ENCODE measurements at regions not wholly inside any gene's neighbourhood (a gene's known extent, or its start where the extent isn't known, plus 50 kb on each side); places are given as distances from the start of the nearest gene placed in this dataset.

DNA sequence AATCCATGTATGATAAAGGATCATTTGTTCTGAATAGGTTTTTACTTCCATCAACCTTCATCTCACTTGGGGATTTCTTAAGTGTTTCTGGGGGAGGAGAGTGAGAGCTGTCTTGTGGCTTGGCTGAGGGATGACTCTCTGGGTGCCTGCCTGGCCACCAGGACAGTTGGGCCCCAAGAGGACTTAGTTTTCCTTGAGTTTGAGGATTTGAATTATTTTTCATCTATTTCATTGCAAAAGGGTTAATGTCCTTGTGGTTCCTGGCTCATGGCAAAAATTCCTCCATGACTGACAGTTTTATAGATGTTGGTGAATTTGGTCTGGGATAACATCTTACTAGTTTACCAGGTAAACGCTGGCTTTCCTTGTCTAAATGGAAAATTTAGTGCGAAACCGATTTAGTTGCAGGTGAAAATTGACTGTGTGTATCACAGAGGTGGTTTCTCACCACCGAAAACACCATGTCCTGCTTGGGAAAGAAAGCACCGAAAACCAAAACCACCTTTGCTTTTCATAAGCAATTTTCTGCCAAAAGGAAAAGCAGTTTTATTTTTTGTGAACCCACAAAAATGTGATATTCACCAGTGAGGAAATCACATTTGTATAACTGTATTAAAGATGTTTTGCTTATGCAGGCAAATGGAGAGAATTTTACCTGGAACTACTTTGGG is 331.3 kb upstream of the SFRP2 start:
- FAIRE-seq (no peak), DNase-seq (ENCODE audit: low read depth, low spot score) (no peak), ATAC-seq (no peak)
- Histone ChIP-seq H3K27me3 (replicated peaks in 1 of 2; ENCODE audit: control insufficient read depth in 2 of 2, insufficient read depth in 2 of 2, low read length in 1 of 2) (no peaks in the 10 kb centered on the region), H4K20me1 (ENCODE audit: control insufficient read depth, insufficient read depth) (no peaks in the 10 kb centered on the region; the same call in 1 of the 2 replicates), H2AFZ (ENCODE audit: control insufficient read depth, low read depth, low read length) (no peak overlapping the region), H3K4me3 (no peak overlapping the region), H3K27ac (ENCODE audit: control insufficient read depth, insufficient read depth) (no peak overlapping the region), H3K36me3 (ENCODE audit: control insufficient read depth in 2 of 2, insufficient read depth in 2 of 2, low read length in 1 of 2) (no peaks in the 10 kb centered on the region), H3K9ac (ENCODE audit: control insufficient read depth, insufficient read depth, low read length) (no peak overlapping the region), H3K9me3 (replicated peaks; ENCODE audit: control insufficient read depth, insufficient read depth, low read length) (no peaks in the 10 kb centered on the region), H3K4me1 (ENCODE audit: control insufficient read depth, insufficient read depth, low read length) (no peaks in the 10 kb centered on the region), H3K4me2 (ENCODE audit: control insufficient read depth, insufficient read depth) (no peak overlapping the region), H3K79me2 (ENCODE audit: control insufficient read depth, insufficient read depth, low read length) (no peaks in the 10 kb centered on the region)
- ChIA-PET POLR2A (no interaction called here), RAD21 (ENCODE audit: unreplicated experiment) (no interaction called here), CTCF (no interaction called here), SMC1A (ENCODE audit: uncharacterized antibody, unreplicated experiment) (no interaction called here)
- in situ Hi-C loops (cut with MboI) = no loop called here
- no peak for TF ChIP-seq RBBP5 (conservative IDR thresholded peaks at IDR 0.05)
- no peak for TF ChIP-seq MYC (IDR thresholded peaks at IDR 0.05; ENCODE audit: insufficient read depth, insufficient read length, insufficient replicate concordance, low read length, severe bottlenecking)
- TF ChIP-seq BRCA1 (IDR thresholded peaks at IDR 0.05; ENCODE audit: low read depth, low read length) = no peak
- no peak for TF ChIP-seq MAX (IDR thresholded peaks at IDR 0.05; ENCODE audit: low read depth, low read length)
- TF ChIP-seq, protein P1, sequence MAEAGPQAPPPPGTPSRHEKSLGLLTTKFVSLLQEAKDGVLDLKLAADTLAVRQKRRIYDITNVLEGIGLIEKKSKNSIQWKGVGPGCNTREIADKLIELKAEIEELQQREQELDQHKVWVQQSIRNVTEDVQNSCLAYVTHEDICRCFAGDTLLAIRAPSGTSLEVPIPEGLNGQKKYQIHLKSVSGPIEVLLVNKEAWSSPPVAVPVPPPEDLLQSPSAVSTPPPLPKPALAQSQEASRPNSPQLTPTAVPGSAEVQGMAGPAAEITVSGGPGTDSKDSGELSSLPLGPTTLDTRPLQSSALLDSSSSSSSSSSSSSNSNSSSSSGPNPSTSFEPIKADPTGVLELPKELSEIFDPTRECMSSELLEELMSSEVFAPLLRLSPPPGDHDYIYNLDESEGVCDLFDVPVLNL (IDR thresholded peaks at IDR 0.05; ENCODE audit: low read depth, low read length) = no peak
- no peak for TF ChIP-seq SREBF2 (IDR thresholded peaks at IDR 0.05; ENCODE audit: low read length)
- TF ChIP-seq USF1 (IDR thresholded peaks at IDR 0.05; ENCODE audit: borderline replicate concordance, extremely low read length, insufficient read depth, low read depth, low read length) = no peak
- no peak for TF ChIP-seq CREM (IDR thresholded peaks at IDR 0.05; ENCODE audit: low read depth)
- TF ChIP-seq, protein P2, sequence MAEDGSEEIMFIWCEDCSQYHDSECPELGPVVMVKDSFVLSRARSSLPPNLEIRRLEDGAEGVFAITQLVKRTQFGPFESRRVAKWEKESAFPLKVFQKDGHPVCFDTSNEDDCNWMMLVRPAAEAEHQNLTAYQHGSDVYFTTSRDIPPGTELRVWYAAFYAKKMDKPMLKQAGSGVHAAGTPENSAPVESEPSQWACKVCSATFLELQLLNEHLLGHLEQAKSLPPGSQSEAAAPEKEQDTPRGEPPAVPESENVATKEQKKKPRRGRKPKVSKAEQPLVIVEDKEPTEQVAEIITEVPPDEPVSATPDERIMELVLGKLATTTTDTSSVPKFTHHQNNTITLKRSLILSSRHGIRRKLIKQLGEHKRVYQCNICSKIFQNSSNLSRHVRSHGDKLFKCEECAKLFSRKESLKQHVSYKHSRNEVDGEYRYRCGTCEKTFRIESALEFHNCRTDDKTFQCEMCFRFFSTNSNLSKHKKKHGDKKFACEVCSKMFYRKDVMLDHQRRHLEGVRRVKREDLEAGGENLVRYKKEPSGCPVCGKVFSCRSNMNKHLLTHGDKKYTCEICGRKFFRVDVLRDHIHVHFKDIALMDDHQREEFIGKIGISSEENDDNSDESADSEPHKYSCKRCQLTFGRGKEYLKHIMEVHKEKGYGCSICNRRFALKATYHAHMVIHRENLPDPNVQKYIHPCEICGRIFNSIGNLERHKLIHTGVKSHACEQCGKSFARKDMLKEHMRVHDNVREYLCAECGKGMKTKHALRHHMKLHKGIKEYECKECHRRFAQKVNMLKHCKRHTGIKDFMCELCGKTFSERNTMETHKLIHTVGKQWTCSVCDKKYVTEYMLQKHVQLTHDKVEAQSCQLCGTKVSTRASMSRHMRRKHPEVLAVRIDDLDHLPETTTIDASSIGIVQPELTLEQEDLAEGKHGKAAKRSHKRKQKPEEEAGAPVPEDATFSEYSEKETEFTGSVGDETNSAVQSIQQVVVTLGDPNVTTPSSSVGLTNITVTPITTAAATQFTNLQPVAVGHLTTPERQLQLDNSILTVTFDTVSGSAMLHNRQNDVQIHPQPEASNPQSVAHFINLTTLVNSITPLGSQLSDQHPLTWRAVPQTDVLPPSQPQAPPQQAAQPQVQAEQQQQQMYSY (CRISPR knock-in tag; IDR thresholded peaks at IDR 0.05) = no peak
- no peak for TF ChIP-seq TCF3 (IDR thresholded peaks at IDR 0.05; ENCODE audit: borderline replicate concordance, insufficient read depth, low read depth, low read length)
- no peak for TF ChIP-seq EZH2 (IDR thresholded peaks at IDR 0.05; ENCODE audit: borderline replicate concordance, control insufficient read depth, low read depth, low read length)
- no peak for TF ChIP-seq SIX5 (IDR thresholded peaks at IDR 0.05; ENCODE audit: low read depth, low read length, severe bottlenecking)
- intact Hi-C loops (cut with micrococcal nuclease; ENCODE audit: unreplicated experiment) = no loop called here
- no TSS peak for BruUV-seq (replicated peaks)
- WGBS (ENCODE audit: insufficient coverage, insufficient replicate concordance, low lambda C conversion rate, missing lambda C conversion rate) = 24% methylated on average over 5 of the region's 5 CpGs
